H1 (cell line): ENCODE measurements at regions not wholly inside any gene's neighbourhood (a gene's known extent, or its start where the extent isn't known, plus 50 kb on each side); places are given as distances from the start of the nearest gene placed in this dataset.

Experiments used
- CTCF ChIA-PET: fragments of 300-600 bp; sonication (Branson Sonifier 250); formaldehyde crosslinking; loops from one replicate; lab custom pipeline; 2021; ENCODE audit not compliant: partially characterized antibody; lab: Charles Lee
- POLR2A ChIA-PET: fragments of 300-600 bp; sonication (Branson Sonifier 250); formaldehyde crosslinking; loops from one replicate; lab custom pipeline; 2021; ENCODE audit warnings: inconsistent platforms; ENCODE audit not compliant: partially characterized antibody; lab: Charles Lee
- DNase-seq, 2 experiments: peaks; one replicate each; pipeline versions ENCODE4 v3.0.0 to v3.0.0-alpha.2; 2010 to 2022; ENCODE audit warnings: low spot score in 2 of 2, low read depth in 1 of 2, mixed read lengths in 1 of 2
- FAIRE-seq: peaks from 2 replicates; lab custom pipeline; 2011; peaks lifted over from hg19 to GRCh38; lab: Jason Lieb, UNC
- H2AFZ ChIP-seq: 2 replicates; pipeline ENCODE4 v1.8.1; 2012; ENCODE audit warnings: low read length, inconsistent platforms
- H2AK5ac ChIP-seq: 2 replicates; pipeline ENCODE4 v1.6.1; 2013; ENCODE audit warnings: low read depth, low read length
- H2BK120ac ChIP-seq: replicated peaks from 2 replicates; pipeline ENCODE3; 2013; ENCODE audit warnings: low read depth, low read length, inconsistent platforms
- H2BK12ac ChIP-seq: 2 replicates; pipeline ENCODE4 v1.6.1; 2013; ENCODE audit warnings: low read depth, low read length
- H2BK15ac ChIP-seq: 2 replicates; pipeline ENCODE4 v1.6.1; 2013; ENCODE audit warnings: low read length
- H2BK20ac ChIP-seq: 2 replicates; pipeline ENCODE4 v1.6.1; 2013; ENCODE audit warnings: low read length
- H2BK5ac ChIP-seq: 2 replicates; pipeline ENCODE4 v1.6.1; 2013; ENCODE audit warnings: low read depth, low read length
- H3K14ac ChIP-seq: 2 replicates; pipeline ENCODE4 v1.6.1; 2013; ENCODE audit warnings: inconsistent platforms; ENCODE audit not compliant: insufficient read length
- H3K18ac ChIP-seq: 2 replicates; pipeline ENCODE4 v1.6.1; 2013; ENCODE audit warnings: low read length; ENCODE audit errors: extremely low read depth
- H3K23ac ChIP-seq: 2 replicates; pipeline ENCODE4 v1.6.1; 2013; ENCODE audit warnings: inconsistent platforms; ENCODE audit not compliant: insufficient read length
- H3K23me2 ChIP-seq: 2 replicates; pipeline ENCODE4 v1.6.1; 2013; ENCODE audit warnings: low read depth, low read length
- H3K27ac ChIP-seq: 2 replicates; pipeline ENCODE4 v1.6.1; 2011; ENCODE audit warnings: low read depth, low read length, inconsistent platforms
- H3K27me3 ChIP-seq, 4 experiments: replicated peaks in 1 of 4; 1 replicate in 1 of 4; 2 replicates in 3 of 4; pipeline versions ENCODE4 v1.6.1 to v1.8.1; 2011 to 2013; ENCODE audit warnings: low read length in 3 of 4, mild to moderate bottlenecking in 3 of 4, inconsistent platforms in 2 of 4, mixed read lengths in 2 of 4, moderate library complexity in 1 of 4; ENCODE audit not compliant: control insufficient read depth in 3 of 4, insufficient read depth in 3 of 4; ENCODE audit errors: extremely low read depth in 1 of 4
- H3K36me3 ChIP-seq, 4 experiments: 2 replicates each; pipeline versions ENCODE4 v1.6.1 to v1.8.1; 2011 to 2013; ENCODE audit warnings: mild to moderate bottlenecking in 4 of 4, low read length in 3 of 4, moderate library complexity in 2 of 4, control low read depth in 1 of 4, inconsistent platforms in 1 of 4; ENCODE audit not compliant: insufficient read depth in 4 of 4, control insufficient read depth in 2 of 4
- H3K4ac ChIP-seq: replicated peaks from 2 replicates; pipeline ENCODE3; 2013; ENCODE audit warnings: low read length, low read depth, mixed read lengths, inconsistent platforms; ENCODE audit not compliant: insufficient read length
- H3K4me1 ChIP-seq, 4 experiments: replicated peaks in 1 of 4; 1 replicate in 1 of 4; 2 replicates in 3 of 4; pipeline versions ENCODE4 v1.6.1 to v1.8.1; 2011 to 2013; ENCODE audit warnings: low read length in 3 of 4, inconsistent platforms in 2 of 4, mixed read lengths in 1 of 4; ENCODE audit not compliant: insufficient read depth in 4 of 4, control insufficient read depth in 3 of 4
- H3K4me2 ChIP-seq, 2 experiments: 2 replicates each; pipeline versions ENCODE4 v1.6.1 to v1.8.1; 2011 to 2013; ENCODE audit warnings: low read depth in 2 of 2, low read length in 2 of 2, control low read depth in 1 of 2, inconsistent platforms in 1 of 2, mild to moderate bottlenecking in 1 of 2; ENCODE audit not compliant: insufficient read depth in 1 of 2
- H3K4me3 ChIP-seq, 4 experiments: fragments of 200-600, 300-600 bp in 1 of 4; sonication (generic), shearing (Covaris generic), sonication (Bioruptor Twin) in 1 of 4; 2 replicates each; pipeline versions ENCODE4 v1.5.1 to v1.8.1; 2011 to 2016; ENCODE audit warnings: low read length in 4 of 4, low read depth in 3 of 4, control low read depth in 2 of 4, inconsistent platforms in 2 of 4, mild to moderate bottlenecking in 2 of 4, mixed read lengths in 1 of 4, moderate library complexity in 1 of 4; ENCODE audit not compliant: insufficient read depth in 2 of 4; ENCODE audit errors: extremely low read depth in 1 of 4
- H3K56ac ChIP-seq: replicated peaks from 2 replicates; pipeline ENCODE3; 2013; ENCODE audit warnings: low read depth, mild to moderate bottlenecking, mixed read lengths, low read length, inconsistent platforms; ENCODE audit not compliant: insufficient read length
- H3K79me1 ChIP-seq: 2 replicates; pipeline ENCODE4 v1.6.1; 2013; ENCODE audit warnings: low read depth, low read length, control low read depth
- H3K79me2 ChIP-seq, 2 experiments: 2 replicates each; pipeline versions ENCODE4 v1.6.1 to v1.8.1; 2012 to 2013; ENCODE audit warnings: low read length in 2 of 2, mild to moderate bottlenecking in 2 of 2, inconsistent platforms in 1 of 2; ENCODE audit not compliant: insufficient read depth in 2 of 2, control insufficient read depth in 1 of 2
- H3K9ac ChIP-seq, 4 experiments: replicated peaks in 1 of 4; 1 replicate in 1 of 4; 2 replicates in 3 of 4; pipeline versions ENCODE4 v1.6.1 to v1.8.1; 2011 to 2013; ENCODE audit warnings: low read depth in 3 of 4, low read length in 3 of 4, control low read depth in 2 of 4, mild to moderate bottlenecking in 2 of 4, moderate library complexity in 2 of 4, inconsistent platforms in 1 of 4; ENCODE audit errors: extremely low read depth in 1 of 4
- H3K9me3 ChIP-seq, 2 experiments: 2 replicates each; pipeline versions ENCODE4 v1.6.1 to v1.8.1; 2012 to 2013; ENCODE audit warnings: mild to moderate bottlenecking in 2 of 2, moderate library complexity in 2 of 2, control low read depth in 1 of 2, inconsistent platforms in 1 of 2, low read depth in 1 of 2, low read length in 1 of 2, mixed read lengths in 1 of 2; ENCODE audit not compliant: insufficient read depth in 2 of 2
- H4K20me1 ChIP-seq, 2 experiments: replicated peaks in 1 of 2; 2 replicates each; pipeline versions ENCODE3 to v1.8.1; 2011 to 2013; ENCODE audit warnings: inconsistent platforms in 2 of 2, low read length in 2 of 2, mild to moderate bottlenecking in 1 of 2; ENCODE audit not compliant: insufficient read depth in 2 of 2, control insufficient read depth in 1 of 2
- H4K5ac ChIP-seq: 2 replicates; pipeline ENCODE4 v1.6.1; 2013; ENCODE audit warnings: low read length, low read depth, mixed read lengths, inconsistent platforms; ENCODE audit not compliant: insufficient read length
- H4K8ac ChIP-seq: 2 replicates; pipeline ENCODE4 v1.8.0; 2013; ENCODE audit warnings: mild to moderate bottlenecking, moderate library complexity, low read length, inconsistent platforms; ENCODE audit not compliant: insufficient read depth; ENCODE audit errors: extremely low read depth
- H4K91ac ChIP-seq: replicated peaks from 2 replicates; pipeline ENCODE3; 2013; ENCODE audit warnings: low read length, mixed read lengths, inconsistent platforms; ENCODE audit not compliant: insufficient read length
- ASH2L ChIP-seq: fragments of 200-600, 300-600 bp; sonication (generic); IDR thresholded peaks from one replicate; pipeline ENCODE4 v1.7.1; 2017; ENCODE audit warnings: low read length
- BACH1 ChIP-seq: IDR thresholded peaks from 2 replicates; pipeline ENCODE4 v1.6.1; 2012; ENCODE audit warnings: low read length, improper control_type of control experiment
- BCL11A ChIP-seq, 2 experiments: IDR thresholded peaks; one replicate each; pipeline ENCODE4 v1.6.1; 2011; ENCODE audit warnings: low read depth in 2 of 2, low read length in 2 of 2, mild to moderate bottlenecking in 2 of 2
- CBX5 ChIP-seq: fragments of 300-800, 300-1000 bp; sonication (generic); IDR thresholded peaks from 2 replicates; pipeline ENCODE4 v1.7.1; 2016; ENCODE audit warnings: antibody characterized with exemption, low read length, low read depth
- CEBPB ChIP-seq: IDR thresholded peaks from 2 replicates; pipeline ENCODE4 v1.6.1; 2012; ENCODE audit warnings: low read depth, low read length
- CHD2 ChIP-seq: IDR thresholded peaks from 2 replicates; pipeline ENCODE4 v1.6.1; 2012; ENCODE audit warnings: low read length, improper control_type of control experiment
- CTBP2 ChIP-seq: IDR thresholded peaks from 2 replicates; pipeline ENCODE4 v1.7.0; 2011; ENCODE audit warnings: borderline replicate concordance, mild to moderate bottlenecking, moderate library complexity, mixed read lengths, low read length; ENCODE audit not compliant: insufficient read depth, insufficient read length
- EGR1 ChIP-seq: IDR thresholded peaks from 2 replicates; pipeline ENCODE4 v1.6.1; 2011; ENCODE audit warnings: low read depth, low read length, borderline replicate concordance
- MAFK ChIP-seq: IDR thresholded peaks from 2 replicates; pipeline ENCODE4 v1.6.1; 2012; ENCODE audit warnings: low read depth, mild to moderate bottlenecking, improper control_type of control experiment, low read length
- NRF1 ChIP-seq: IDR thresholded peaks from 2 replicates; pipeline ENCODE4 v1.6.1; 2011; ENCODE audit warnings: mild to moderate bottlenecking, low read depth, low read length, improper control_type of control experiment
- PHF8 ChIP-seq: fragments of 200-600 bp; sonication (generic); conservative IDR thresholded peaks from 2 replicates; pipeline ENCODE4 v1.7.1; 2012; ENCODE audit warnings: low read depth, mild to moderate bottlenecking, inconsistent platforms, low read length, moderate library complexity
- POLR2A ChIP-seq, 2 experiments: IDR thresholded peaks; 1 replicate in 1 of 2; 2 replicates in 1 of 2; pipeline ENCODE4 v1.6.1; 2011; ENCODE audit warnings: low read depth in 2 of 2, low read length in 2 of 2, mild to moderate bottlenecking in 2 of 2; ENCODE audit errors: control extremely low read depth in 1 of 2
- RBBP5 ChIP-seq: IDR thresholded peaks from 2 replicates; pipeline ENCODE4 v1.7.1; 2012; ENCODE audit warnings: low read depth, mild to moderate bottlenecking, inconsistent platforms, low read length, moderate library complexity, borderline replicate concordance
- SIRT6 ChIP-seq: IDR thresholded peaks from one replicate; pipeline ENCODE4 v1.7.1; 2012; ENCODE audit warnings: low read length, inconsistent platforms
- TBP ChIP-seq: IDR thresholded peaks from 2 replicates; pipeline ENCODE4 v1.6.1; 2011; ENCODE audit warnings: low read depth, low read length, improper control_type of control experiment
- YY1 ChIP-seq: IDR thresholded peaks from 2 replicates; pipeline ENCODE4 v1.6.1; 2011; ENCODE audit warnings: low read depth, mild to moderate bottlenecking, low read length
- WGBS, 2 experiments: shearing (Covaris generic) in 1 of 2; methylation state at CpG; one replicate each; pipeline versions ENCODE4 v1.1.6 to v1.1.7; 2013 to 2015; ENCODE audit warnings: low lambda C conversion rate in 2 of 2, mixed read lengths in 2 of 2, inconsistent platforms in 1 of 2, low coverage in 1 of 2, missing lambda C conversion rate in 1 of 2; ENCODE audit not compliant: insufficient replicate concordance in 2 of 2, insufficient coverage in 1 of 2, insufficient read length in 1 of 2; ENCODE audit errors: extremely low coverage in 1 of 2, missing lambda C conversion rate in 1 of 2; 5-methylcytosine and 5-hydroxymethylcytosine counted together

DNA sequence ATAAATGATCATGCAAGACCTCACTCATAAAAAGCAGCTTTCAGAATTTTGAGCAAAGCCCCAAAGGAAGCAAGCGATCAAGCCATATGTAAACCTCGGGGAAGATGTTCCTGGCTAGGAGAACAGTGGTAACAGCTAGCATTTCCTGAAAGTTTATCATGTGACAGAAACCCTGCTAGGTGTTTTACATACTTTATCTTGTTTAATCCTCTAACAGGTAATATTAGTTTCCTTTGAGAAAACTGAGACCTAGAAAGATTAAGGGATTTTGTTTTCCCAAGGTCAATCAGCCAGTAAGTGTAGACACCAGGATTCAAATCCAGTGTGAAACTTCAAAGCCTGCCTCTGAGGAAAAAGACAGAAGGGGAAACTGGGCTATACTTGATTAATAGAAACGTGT, 362.4 kb upstream of the MAF start:
- Histone ChIP-seq H2BK5ac (no peak overlapping the region), H3K18ac (no peak overlapping the region), H3K4me3 (no peak overlapping the region), H4K20me1 (no peaks in the 10 kb centered on the region), H3K9me3 (no peaks in the 10 kb centered on the region), H2BK120ac (no peak overlapping the region), H2BK12ac (no peak overlapping the region), H3K27me3 (no peaks in the 10 kb centered on the region), H2BK20ac (no peak overlapping the region), H2BK15ac (no peak overlapping the region), H3K4ac (no peak overlapping the region), H4K5ac (no peak overlapping the region), H3K36me3 (no peaks in the 10 kb centered on the region), H4K8ac (no peak overlapping the region), H3K79me2 (no peaks in the 10 kb centered on the region), H3K4me1 (no peaks in the 10 kb centered on the region), H3K79me1 (no peaks in the 10 kb centered on the region), H4K91ac (no peak overlapping the region), H2AFZ (no peak overlapping the region), H3K23ac (no peak overlapping the region), H2AK5ac (no peak overlapping the region), H3K14ac (no peak overlapping the region), H3K56ac (no peak overlapping the region), H3K27ac (no peak overlapping the region), H3K23me2 (no peaks in the 10 kb centered on the region; the same call in 1 of the 2 replicates), H3K4me2 (no peak overlapping the region), H3K9ac (no peak overlapping the region)
- DNase-seq, result no peak
- WGBS, 2 experiments, result 92% methylated on average over 3 of the region's 3 CpGs; no CpG with 5 or more reads in 1 of the 2 experiments
- ChIA-PET POLR2A (no interaction called here), CTCF (no interaction called here)
- TF ChIP-seq PHF8 (no peak), SIRT6 (no peak), CBX5 (no peak), MAFK (no peak), CEBPB (no peak), POLR2A (IDR thresholded peaks at IDR 0.05; ENCODE audit: control extremely low read depth in 1 of 2, low read depth in 2 of 2, low read length in 2 of 2) (no peak), EGR1 (no peak), ASH2L (no peak), CTBP2 (no peak), YY1 (no peak), CHD2 (no peak), BACH1 (no peak), TBP (no peak), BCL11A (IDR thresholded peaks at IDR 0.05; ENCODE audit: low read depth in 2 of 2, low read length in 2 of 2) (no peak), RBBP5 (no peak), NRF1 (no peak)
- FAIRE-seq, result no peak
